ENCODE measurements at regions not wholly inside any gene's neighbourhood (a gene's known extent, or its start where the extent isn't known, plus 50 kb on each side); places are given as distances from the start of the nearest gene placed in this dataset.

DNA sequence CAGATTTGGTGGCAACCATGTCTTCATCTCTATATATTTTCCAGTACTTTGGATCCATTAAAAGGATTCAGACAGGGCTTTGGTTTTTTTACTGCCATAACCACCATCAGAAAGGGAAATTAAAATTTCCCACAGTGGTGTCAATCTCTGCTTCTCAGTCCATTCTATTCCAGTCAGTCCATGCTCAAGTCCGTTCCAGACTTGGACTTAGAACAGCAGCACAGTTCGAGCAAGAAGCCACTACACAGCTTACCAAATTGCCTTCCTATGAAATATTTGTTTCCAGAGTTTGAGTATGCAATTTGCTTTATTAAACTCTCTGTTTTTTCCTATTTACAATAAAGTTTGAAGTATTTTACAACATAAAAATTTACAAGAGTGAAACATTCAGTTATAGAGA is 306.5 kb upstream of the GULP1 start:
- no peak for TF ChIP-seq JUND (IDR thresholded peaks at IDR 0.05; ENCODE audit: low read depth)
- DNase-seq (ENCODE audit: low read depth in 1 of 2, low spot score in 1 of 2) = no peak
- in situ Hi-C loops (cut with HindIII; ENCODE audit: low pct_unique_long_range_greater_than_20kb, low sequenced_read_pairs) = no loop called here

DNA sequence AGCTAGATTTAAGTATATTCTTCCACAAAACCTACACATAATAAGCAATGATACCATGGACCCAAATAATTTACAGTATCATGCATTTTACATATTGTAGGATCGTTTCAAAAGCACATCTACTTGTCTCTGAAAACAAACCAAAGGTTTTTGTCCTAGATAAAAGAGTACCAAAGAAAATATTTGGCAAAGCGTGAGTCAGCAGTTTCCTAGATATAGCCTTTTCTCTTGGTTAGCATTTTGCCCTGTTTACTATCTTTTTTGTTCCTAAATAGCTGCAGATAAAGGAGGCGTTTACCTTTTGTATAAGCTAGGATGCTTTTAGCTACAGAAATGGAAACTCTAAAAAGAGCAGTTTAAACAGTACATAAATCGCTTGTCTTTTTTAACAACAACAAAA is 305.8 kb upstream of the GULP1 start:
- TF ChIP-seq JUND (IDR thresholded peaks at IDR 0.05; ENCODE audit: low read depth) = no peak
- in situ Hi-C loops (cut with HindIII; ENCODE audit: low pct_unique_long_range_greater_than_20kb, low sequenced_read_pairs) = no loop called here
- no peak for DNase-seq (ENCODE audit: low read depth in 1 of 2, low spot score in 1 of 2)

DNA sequence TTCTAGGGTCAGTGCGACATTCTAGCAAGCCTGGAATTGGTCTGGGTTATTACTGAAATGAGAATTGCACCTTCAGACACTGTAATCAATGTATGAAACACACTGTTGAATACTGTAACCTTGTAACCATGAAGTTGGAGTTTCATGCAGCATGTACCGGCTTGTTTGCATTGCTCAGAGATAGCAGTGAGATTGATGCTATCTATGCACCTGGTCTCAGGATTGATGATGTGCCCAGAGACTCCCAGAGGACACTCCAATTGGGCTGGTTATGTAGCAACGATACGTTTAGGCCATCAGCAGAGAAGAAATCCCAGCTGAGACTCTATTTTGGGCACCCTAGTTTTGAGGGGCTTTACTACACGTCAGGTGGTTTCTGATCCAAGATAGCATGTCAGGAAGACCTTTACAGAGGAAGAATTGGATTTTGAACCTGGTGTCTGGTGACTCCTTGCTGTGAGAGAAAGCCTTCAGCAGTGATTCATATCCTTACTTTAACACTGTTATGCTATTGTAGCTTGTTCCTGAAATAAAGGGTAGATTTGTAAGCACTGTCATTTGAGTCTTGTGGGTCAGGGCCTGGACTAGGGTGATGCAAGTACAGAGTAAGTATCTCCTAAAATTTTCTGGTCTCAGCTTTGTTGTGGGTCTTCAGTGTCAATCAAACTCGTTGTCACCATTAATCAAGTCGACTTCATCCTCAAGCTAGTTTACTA is 305.1 kb upstream of the GULP1 start:
- DNase-seq (ENCODE audit: low read depth in 1 of 2, low spot score in 1 of 2) = no peak
- TF ChIP-seq JUND (IDR thresholded peaks at IDR 0.05; ENCODE audit: low read depth) = no peak
- in situ Hi-C loops (cut with HindIII; ENCODE audit: low pct_unique_long_range_greater_than_20kb, low sequenced_read_pairs) = no loop called here

DNA sequence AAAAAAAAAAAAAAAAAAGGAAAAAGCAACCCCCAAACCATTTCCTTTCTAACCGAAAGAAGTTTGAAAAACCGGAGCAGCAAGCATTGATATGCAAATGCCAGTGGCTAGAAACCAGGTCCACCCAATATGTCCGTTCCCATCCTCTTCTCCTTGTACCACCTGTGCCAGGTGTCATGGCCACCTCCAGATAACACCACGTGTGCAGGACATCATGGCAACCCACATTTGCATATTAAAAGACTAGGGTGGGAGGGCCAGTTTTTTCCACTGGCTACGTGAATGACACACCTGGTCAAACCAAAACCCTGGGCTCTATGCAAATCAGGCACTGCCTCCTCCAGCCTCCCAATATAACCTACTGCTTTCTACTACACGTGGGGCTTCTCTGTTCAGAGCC is 303.3 kb upstream of the GULP1 start:
- no peak for DNase-seq (ENCODE audit: low read depth in 1 of 2, low spot score in 1 of 2)
- in situ Hi-C loops (cut with HindIII; ENCODE audit: low pct_unique_long_range_greater_than_20kb, low sequenced_read_pairs) = no loop called here
- TF ChIP-seq JUND (IDR thresholded peaks at IDR 0.05; ENCODE audit: low read depth) = no peak

DNA sequence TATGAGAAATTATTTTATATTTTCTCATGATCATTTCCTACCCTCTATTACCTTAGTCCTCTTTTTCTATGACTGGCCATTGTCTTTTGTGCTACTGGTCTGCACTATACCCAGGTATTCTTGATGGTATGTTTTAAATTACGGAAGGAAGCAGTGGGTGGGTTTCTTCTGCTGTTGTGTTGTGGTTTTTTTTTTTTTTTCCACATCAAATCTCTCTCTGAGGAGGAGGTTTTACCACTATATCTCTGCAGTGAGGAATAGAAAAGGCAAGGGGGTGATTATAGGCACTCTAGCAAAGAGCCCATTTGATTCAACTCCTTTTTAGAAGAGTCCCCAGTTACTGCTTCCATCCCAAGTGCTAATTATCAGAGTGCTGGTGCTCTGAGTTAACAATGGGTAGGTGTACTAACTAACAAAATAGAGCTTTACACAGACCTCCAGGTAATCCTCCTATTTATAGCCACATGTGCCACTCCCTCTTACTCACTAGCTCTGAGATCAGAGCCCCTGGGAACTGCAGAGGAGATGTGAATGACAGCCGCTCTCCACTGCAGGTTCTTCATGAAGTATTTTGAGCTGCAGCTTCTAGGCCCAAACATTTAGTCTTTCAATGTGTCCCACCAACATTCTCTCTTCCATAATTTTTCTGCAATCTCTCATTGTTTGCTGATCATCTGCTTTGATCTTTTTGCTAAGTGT is 301.6 kb upstream of the GULP1 start:
- TF ChIP-seq JUND (IDR thresholded peaks at IDR 0.05; ENCODE audit: low read depth) = no peak
- DNase-seq (ENCODE audit: low read depth in 1 of 2, low spot score in 1 of 2) = no peak
- in situ Hi-C loops (cut with HindIII; ENCODE audit: low pct_unique_long_range_greater_than_20kb, low sequenced_read_pairs) = no loop called here

DNA sequence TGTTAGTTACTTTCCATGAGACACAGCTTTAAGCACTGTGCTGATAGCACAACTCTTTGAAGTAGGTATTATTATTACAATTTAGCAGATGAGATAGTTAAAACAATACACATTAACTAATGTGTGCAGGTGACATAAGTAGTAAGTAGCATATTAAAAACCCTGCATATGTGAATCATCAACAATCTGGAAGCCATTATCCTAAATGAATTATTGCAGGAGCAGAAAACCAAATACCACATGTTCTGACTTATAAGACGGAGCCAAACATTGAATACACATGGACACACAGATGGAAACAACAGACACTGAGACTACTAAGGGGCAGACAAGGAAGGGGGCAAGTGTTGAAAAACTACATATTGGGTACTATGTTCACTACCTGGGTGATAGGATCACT is 300.3 kb upstream of the GULP1 start:
- no peak for TF ChIP-seq JUND (IDR thresholded peaks at IDR 0.05; ENCODE audit: low read depth)
- DNase-seq (ENCODE audit: low read depth in 1 of 2, low spot score in 1 of 2) = no peak
- in situ Hi-C loops (cut with HindIII; ENCODE audit: low pct_unique_long_range_greater_than_20kb, low sequenced_read_pairs) = no loop called here

DNA sequence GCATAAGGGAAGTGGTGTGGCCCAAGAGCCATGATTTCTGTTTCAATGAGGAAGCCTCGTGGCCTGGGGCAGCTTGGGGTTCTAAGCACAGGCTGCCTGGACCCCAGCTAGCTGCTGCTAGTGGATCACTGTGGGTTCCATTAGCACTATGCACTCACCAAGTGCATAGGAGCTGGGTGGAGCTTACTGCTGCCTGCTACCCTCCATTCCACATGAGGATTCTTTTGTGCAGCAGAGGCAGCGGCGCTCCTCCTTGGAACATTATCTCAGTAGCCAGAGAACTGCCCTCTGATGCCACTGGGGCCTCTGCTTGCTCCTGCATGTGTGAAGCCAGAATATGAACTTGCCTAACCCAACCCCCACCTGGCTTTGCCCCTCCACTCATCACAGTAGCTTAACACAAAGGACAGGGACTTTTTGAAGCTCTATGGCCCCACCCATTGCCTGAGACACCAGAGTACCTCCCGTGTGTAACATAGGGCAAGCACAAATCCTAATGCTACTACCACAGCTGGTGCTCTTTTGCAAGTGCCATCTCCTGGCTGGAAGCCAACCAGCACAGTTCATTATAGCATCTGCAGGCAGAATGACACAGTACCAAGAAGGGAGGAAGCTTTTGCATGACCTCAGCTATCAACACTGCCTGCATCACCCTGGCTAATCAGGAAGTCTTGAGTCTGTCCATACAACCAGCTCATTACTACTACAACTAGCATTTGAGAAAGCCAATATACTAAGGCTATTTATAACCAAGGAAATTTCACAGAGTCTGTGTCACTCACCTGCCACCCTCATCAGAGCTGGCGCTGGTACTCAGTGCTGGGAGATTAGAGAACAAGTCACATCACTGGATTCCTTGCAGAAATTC is 297.0 kb upstream of the GULP1 start:
- no peak for DNase-seq (ENCODE audit: low read depth in 1 of 2, low spot score in 1 of 2)
- in situ Hi-C loops (cut with HindIII; ENCODE audit: low pct_unique_long_range_greater_than_20kb, low sequenced_read_pairs) = no loop called here
- no peak for TF ChIP-seq JUND (IDR thresholded peaks at IDR 0.05; ENCODE audit: low read depth)

DNA sequence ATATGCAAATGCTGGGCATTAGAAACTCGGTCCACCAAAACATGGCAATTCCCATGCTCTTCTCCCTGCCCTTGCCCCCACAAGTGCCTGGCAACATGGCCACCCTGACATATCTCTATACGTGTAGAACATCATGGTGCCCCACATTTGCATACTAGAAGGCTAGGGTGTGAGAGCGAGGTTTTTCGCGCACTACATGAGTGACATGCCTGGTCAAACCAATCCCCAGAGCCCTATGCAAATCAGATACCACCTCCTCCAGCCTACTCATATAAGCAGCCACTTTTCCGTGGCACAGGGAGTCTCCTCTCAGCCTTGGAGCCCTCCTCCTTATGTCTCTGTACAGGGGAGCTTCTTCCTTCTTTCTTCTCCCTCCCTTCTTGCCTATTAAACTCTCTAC is 296.1 kb upstream of the GULP1 start:
- DNase-seq (ENCODE audit: low read depth in 1 of 2, low spot score in 1 of 2) = no peak
- in situ Hi-C loops (cut with HindIII; ENCODE audit: low pct_unique_long_range_greater_than_20kb, low sequenced_read_pairs) = no loop called here
- no peak for TF ChIP-seq JUND (IDR thresholded peaks at IDR 0.05; ENCODE audit: low read depth)

DNA sequence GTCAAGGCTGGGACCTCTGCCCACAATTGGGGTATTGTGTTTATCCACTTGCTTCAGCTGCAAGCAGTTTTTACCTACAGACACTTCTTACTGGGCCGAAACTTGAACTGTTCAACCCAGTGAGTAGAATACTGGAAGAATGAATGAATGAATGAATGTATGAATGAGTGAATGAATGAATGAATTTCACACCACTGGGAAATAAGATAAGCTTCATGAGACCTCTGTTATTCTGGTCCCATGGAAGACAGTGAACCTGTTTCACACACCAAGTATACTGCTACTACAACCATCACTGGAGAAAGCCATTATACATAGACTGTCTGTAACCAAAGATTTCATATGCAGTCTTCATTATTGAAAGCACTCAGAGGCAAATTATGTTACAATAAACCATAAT is 295.0 kb upstream of the GULP1 start:
- in situ Hi-C loops (cut with HindIII; ENCODE audit: low pct_unique_long_range_greater_than_20kb, low sequenced_read_pairs) = no loop called here

DNA sequence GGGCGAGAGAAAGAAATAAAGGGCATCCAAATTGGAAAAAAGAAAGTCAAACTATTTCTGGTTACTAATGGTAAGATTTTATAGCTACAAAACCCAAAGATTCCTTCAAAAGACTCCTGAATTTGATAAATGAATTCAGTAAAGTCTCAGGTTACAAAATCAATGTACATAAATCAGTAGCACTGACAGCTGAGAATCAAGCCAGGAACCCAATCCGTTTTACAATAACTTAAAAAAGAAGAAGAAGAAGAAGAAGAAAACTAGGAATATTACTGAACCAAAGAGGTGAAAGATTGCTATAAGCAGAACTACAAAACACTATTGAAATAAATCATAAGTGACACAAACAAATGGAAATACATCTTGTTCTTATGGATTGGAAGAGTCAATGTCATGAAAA is 291.5 kb upstream of the GULP1 start:
- DNase-seq (ENCODE audit: low read depth in 1 of 2, low spot score in 1 of 2) = no peak
- no peak for TF ChIP-seq JUND (IDR thresholded peaks at IDR 0.05; ENCODE audit: low read depth)
- in situ Hi-C loops (cut with HindIII; ENCODE audit: low pct_unique_long_range_greater_than_20kb, low sequenced_read_pairs) = no loop called here

More for the DNA sequence above, 295.0 kb upstream of the GULP1 start:
- DNase-seq (ENCODE audit: low read depth in 1 of 2, low spot score in 1 of 2) = no peak
- TF ChIP-seq JUND (IDR thresholded peaks at IDR 0.05; ENCODE audit: low read depth) = no peak

DNA sequence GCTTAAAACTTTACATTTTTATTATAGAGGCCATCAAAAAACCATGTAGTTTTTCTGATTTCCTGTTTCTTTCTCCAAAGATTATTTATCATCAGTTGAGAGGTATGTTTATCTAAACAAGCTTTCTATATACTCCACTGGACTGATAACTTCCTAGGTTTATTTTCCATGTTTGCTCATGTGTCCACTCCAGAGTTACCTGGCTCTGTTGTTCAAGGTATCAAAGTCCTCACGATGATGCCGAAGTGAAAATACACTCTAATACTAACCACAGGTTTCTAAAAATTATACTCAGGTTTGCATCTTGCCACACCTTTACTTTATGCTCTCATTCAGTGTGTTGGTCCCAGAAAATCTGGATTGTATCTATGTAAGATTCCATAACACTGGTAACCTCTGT is 287.9 kb upstream of the GULP1 start:
- in situ Hi-C loops (cut with HindIII; ENCODE audit: low pct_unique_long_range_greater_than_20kb, low sequenced_read_pairs) = no loop called here
- DNase-seq (ENCODE audit: low read depth in 1 of 2, low spot score in 1 of 2) = no peak
- TF ChIP-seq JUND (IDR thresholded peaks at IDR 0.05; ENCODE audit: low read depth) = no peak

DNA sequence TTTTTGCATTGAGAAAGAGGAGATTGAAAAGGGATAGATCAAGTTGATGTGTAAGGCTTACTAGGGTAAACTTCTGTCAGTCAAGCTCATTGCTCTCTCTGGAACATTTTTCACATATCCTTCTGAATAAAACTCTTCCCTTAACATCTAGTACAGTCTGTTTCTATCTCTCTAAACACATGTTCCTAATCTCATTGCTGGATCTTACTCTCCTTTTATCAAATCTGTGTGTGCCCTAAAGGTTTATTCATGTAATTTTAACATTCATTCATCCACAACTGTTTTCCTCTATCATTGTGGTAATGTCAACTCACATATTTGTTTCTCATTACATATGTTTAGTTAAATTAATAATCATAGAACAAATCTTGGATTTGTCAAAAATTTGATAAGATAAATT is 277.9 kb upstream of the GULP1 start:
- in situ Hi-C loops (cut with HindIII; ENCODE audit: low pct_unique_long_range_greater_than_20kb, low sequenced_read_pairs) = no loop called here
- TF ChIP-seq JUND (IDR thresholded peaks at IDR 0.05; ENCODE audit: low read depth) = no peak
- DNase-seq (ENCODE audit: low read depth in 1 of 2, low spot score in 1 of 2) = no peak

DNA sequence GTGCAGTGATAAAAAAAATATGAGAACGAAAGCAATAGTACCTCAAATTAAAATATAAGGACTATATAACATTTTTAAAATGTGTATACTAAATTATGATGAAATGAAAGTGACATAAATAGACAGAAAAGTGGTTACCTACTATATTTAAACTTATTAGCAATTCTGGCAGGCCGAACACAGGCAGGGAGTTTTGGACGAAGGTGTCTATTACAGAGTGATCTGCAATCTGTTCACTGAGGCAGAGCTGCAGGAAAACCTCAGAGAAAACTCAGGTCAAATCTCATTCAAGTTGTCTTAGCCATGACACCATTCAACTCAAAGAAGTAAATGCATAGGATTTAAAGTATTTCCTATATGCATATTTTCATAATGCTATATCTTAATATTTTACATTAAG is 274.8 kb upstream of the GULP1 start:
- in situ Hi-C loops (cut with HindIII; ENCODE audit: low pct_unique_long_range_greater_than_20kb, low sequenced_read_pairs) = no loop called here
- no peak for TF ChIP-seq JUND (IDR thresholded peaks at IDR 0.05; ENCODE audit: low read depth)
- DNase-seq (ENCODE audit: low read depth in 1 of 2, low spot score in 1 of 2) = no peak

All from T47D (cell line).